Stimulated activated CD4-positive, alpha-beta T cell treated with anti-CD3 and anti-CD28 coated beads, Interleukin-15, amount 100 ng/mL, for 48 hours (primary cell): ENCODE measurements at regions not wholly inside any gene's neighbourhood (a gene's known extent, or its start where the extent isn't known, plus 50 kb on each side); places are given as distances from the start of the nearest gene placed in this dataset.
"Not testable (repeated sequence)": the region's sequence is repeated elsewhere in the genome, so short reads cannot be mapped to it uniquely, and the experiment has no call there.

Source experiments
- DNase-seq, 2 donors: peaks; one replicate each; pipeline ENCODE4 v3.0.0-alpha.2; 2020; ENCODE audit warnings: low read depth in 2 of 2

DNA sequence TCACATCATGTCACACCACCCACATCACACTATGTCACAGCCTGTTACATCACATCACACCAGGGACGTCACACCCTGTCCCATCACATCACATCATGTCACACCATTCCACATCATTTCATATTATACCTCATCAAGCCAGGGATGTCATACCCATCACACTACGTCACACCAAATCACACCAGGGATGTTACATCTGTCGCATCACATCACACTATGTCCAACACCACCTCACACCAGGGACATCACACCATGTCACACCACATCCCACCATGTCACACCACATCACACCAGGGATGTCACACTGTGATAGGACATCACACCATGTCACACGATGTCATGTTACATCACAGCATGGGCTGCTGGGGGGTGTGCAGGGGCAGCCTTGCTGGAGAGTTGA is 110.6 kb downstream of the TMEM121 start:
- no peak for DNase-seq

DNA sequence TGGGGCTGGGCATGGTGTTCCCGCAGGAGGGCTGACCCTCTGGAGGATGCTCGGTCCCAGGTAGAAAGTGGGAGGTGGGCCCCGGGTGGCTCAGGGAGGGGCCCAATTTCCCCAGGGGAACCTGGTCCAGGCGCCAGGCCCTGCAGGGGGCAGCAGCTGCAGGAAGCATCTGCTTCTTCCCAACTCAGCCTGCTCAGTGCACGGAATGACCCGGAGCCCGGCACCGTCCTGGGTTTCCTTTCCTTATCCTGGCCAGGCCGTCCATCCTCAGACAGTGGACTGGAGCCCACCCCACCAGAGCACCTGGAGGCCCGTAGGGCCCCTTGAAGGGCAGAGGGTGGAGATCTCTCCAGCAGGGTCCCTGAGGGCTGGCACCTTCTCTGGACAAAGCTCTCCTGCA is 111.0 kb downstream of the TMEM121 start:
- DNase-seq = not testable (repeated sequence)

DNA sequence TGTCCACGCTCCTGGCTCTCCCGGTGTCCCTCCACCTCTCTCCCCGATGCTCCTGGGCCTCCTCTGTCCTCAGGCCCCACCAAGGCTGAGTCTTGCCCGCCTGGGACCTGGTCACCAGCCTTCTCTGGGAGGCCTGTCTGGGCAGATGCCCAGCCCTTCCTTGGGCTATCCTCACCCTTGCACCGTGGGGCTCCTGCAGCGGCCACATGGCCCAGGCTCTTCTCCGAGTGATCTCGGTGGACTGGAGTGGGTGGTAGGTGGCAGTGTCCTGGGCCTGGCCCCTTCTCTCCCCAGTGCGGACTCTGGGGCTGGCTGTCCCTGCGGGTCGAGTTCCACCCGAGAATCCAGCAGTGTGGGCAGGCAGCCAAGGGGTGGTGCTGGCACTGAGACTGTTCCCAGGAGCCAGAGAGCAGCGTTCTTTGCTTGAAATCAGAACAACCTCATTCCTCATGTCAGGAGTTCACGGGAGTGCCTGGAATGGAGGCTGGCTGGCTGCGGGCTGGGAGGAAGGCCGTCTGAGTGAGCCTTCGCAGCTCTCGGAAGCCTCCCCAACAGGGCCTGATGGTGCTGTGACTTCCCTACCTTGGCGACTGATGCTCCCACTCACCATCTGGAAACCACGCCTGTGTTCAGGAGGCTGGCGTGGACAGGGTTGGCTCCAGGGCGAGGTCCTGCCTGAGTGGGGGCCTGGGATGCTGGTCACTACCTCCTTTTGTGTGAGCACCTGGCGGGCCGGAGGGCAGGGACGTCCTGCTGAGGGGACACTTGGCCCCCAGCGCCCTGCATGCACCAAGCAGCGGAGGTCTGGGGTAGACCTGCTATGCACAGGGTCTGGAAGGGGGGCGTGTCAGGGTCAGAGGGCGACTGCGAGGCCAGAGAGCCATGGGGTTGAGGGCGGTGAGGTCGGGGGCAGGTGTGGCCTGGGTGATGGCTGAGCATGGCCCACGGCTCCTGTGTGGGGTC is 113.9 kb downstream of the TMEM121 start:
- DNase-seq = not testable (repeated sequence)

DNA sequence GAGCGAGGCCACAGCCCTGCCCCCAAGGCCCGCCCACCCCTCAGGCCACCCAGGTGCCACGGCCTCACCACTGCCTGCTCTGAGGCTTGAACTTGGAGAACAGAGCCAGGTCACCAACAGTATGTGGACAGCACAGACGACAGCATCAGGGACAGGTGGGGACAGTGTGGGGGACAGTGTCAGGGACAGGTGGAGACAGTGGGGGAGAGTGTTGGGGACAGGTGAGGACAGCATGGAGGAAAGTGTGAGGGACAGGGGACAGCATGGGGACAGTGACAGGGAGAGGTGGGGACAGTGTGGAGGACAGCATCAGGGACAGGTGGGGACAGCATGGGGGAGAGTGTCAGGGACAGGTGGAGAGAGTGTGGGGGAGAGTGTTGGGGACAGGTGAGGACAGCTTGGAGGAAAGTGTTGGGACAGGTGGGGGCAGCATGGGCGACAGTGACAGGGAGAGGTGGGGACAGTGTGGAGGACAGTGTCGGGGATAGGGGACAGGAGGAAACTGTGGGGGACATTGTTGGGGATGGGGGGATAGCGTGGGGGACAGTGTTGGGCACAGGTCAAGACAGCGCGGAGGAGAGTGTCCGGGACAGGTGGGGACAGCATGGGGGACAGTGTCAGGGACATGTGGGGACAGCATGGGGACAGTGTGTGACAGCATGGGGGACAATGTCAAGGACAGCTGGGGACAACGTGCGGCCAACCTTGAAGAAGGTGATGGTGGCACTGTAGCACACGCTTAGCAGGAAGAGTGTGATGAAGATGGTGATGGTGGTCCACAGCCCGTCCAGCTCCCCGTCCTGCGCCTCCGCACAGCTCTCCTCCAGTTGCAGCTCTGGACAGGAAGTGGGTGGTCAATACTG is 114.9 kb downstream of the TMEM121 start:
- no peak for DNase-seq

- not testable (repeated sequence) for DNase-seq
Observed at GRCh38 chr14:105641951-105642350, 115.6 kb downstream of the TMEM121 start.

DNA sequence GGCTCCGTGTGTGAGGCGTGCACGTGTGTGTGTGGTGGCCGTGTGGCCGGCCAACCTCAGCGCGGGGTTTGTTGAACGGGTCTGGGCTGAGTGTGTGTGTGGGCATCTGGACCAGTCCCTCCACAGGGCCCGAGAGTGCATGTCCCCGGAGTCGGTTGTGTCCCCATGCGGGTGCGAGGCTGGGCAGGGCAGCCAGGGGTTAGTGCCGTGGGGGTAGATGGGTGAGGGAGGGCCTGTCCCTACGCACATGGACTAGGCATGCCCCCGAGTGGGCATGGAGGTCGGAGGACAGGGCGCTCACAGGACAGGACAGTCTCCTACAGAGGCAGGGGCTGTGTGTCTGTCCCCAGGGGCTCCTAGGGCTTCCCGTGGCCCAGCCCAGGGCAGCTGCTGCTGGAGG is 116.1 kb downstream of the TMEM121 start:
- DNase-seq = not testable (repeated sequence)

DNA sequence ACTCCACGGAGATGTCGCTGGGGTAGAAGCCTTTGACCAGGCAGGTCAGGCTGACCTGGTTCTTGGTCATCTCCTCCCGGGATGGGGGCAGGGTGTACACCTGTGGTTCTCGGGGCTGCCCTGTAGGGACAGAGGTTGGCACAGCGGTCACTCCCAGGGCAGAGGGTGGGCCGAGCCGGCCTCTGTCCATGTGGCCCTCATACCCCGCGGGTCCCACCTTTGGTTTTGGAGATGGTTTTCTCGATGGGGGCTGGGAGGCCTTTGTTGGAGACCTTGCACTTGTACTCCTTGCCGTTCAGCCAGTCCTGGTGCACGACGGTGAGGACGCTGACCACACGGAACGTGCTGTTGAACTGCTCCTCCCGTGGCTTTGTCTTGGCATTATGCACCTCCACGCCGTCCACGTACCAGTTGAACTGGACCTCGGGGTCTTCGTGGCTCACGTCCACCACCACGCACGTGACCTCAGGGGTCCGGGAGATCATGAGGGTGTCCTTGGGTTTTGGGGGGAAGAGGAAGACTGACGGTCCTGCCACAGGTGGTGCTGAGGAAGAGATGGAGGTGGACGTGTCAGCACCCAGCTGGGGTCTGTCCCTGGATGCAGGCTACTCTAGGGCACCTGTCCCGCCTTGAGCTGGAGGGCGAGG is 117.1 kb downstream of the TMEM121 start:
- DNase-seq = not testable (repeated sequence)

DNA sequence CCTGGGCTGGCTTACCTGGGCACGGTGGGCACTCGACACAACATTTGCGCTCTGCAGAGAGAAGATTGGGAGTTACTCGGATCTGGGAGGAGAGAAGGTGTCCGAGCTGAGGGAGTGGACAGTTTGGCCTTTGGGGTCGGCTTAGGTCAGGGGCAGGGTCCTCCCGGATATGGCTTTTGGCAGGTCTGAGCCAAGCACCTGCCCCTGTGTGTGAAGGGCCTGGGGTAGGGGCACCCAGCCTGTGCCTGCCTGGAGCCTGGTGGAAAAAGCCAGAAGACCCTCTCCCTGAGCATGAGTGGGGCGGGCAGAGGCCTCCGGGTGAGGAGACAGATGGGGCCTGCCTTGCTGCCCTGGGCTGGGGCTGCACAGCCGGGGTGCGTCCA is 117.7 kb downstream of the TMEM121 start:
- not testable (repeated sequence) for DNase-seq

DNA sequence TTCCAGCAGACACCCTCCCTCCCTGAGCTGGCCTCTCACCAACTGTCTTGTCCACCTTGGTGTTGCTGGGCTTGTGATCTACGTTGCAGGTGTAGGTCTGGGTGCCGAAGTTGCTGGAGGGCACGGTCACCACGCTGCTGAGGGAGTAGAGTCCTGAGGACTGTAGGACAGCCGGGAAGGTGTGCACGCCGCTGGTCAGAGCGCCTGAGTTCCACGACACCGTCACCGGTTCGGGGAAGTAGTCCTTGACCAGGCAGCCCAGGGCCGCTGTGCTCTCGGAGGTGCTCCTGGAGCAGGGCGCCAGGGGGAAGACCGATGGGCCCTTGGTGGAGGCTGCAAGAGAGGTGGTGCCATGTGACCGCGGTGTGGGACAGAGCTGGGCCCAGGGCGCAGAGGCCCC is 118.1 kb downstream of the TMEM121 start:
- DNase-seq = not testable (repeated sequence)

DNA sequence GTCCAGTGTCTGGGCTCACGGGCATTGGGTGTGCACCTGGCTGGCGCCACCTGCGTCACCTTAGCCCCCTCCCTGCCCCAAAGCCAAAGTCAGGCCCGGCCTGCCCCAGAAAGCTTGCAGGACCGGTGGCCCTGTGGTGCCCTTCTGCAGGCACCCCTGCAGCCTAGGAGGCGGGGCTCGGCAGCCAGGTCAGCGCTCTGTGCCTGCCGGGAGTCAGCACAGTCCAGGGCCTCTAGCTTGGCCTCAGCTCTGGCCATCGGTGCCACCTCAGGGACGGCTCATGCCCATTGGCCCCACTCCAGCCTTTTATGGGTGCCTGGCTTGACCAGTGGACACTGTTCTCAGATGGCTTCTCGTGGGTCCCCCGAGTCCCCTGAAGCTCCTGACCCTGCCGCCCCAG is 118.5 kb downstream of the TMEM121 start:
- DNase-seq = not testable (repeated sequence)

GRCh38 chr14:105645389-105645788 is 119.0 kb downstream of the TMEM121 start:
- not testable (repeated sequence) for DNase-seq

DNA sequence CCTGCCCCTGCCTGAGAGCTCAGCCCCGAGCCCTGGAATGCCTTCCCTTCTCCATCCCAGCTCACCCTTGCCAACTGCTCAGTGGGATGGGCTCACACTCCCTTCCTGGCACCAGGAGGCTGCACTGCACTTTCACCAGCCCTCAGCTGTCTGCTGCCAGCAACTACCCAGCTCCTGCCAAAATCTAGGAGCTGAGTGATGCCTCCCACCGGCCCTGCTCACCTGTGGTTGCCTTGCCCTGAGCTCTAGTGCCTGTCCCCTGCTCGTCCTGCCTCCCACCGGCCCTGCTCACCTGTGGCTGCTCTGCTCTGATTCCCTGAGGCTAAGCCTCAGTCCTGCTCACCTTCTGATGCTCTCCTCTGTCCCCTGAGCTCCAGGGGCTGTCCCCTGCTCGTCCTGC is 119.8 kb downstream of the TMEM121 start:
- no peak for DNase-seq

GRCh38 chr14:105646711-105647281 is 120.4 kb downstream of the TMEM121 start:
- not testable (repeated sequence) for DNase-seq

DNA sequence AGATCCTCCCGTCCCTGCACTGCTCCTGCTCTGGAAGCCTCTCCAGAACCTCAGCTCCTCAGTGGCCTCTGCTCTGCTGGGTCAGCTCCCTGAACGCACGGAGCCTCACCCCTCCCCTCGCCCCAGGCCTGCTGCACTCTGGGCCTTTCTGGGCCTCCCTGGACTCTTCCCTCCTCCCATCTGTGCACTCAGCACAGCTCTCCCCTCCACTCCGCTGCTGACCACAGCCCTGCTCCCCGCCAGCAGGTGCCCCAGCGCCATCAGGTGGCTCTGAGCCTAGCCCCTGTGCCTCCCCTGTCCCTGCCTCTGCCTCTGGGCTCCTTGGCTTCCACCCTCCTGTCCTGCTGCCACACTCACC is 121.0 kb downstream of the TMEM121 start:
- DNase-seq = not testable (repeated sequence)

DNA sequence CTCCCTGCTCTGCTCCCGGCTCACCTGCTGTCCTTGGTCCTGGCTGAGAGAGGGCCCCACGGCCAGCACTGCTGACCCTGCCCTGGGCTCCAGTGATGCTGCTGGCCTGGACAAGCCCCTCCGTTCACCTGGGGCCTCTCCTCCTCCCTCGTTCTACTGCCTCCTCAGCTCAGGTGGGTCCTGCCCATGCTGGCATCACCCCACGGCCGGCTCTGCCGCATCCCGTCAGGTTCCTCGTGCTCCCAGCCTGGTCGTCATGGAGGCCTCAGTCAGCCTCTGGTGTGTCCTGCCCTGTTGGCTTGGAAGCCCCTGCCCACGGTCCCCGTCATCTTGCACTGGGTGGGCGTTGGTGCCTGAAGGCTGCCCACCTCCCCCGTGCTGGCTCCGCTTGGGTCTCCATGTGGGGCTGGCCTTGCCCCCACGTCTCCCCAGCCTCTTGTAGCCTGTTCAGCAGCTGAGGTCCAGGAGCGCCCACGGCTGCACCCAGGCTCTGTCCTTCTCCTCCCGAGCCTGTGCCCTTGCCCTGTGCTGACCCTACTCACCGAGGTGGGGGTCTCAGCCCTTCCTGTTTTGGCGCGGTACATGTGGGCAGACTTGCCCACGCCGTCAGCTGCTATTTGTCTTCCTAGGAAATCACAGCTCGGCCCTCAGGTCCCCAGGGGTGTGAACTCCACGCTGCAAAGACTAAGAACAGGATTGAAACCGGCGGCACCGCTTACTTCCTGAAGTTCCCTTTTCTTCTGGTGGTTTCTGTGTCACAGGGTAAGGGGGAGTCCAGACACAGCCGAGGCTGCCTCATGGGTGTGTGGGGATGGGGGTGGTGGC is 121.6 kb downstream of the TMEM121 start:
- no peak for DNase-seq

GRCh38 chr14:105648609-105649535 is 122.5 kb downstream of the TMEM121 start:
- not testable (repeated sequence) for DNase-seq

- not testable (repeated sequence) for DNase-seq
Observed at GRCh38 chr14:105652317-105652716, 125.9 kb downstream of the TMEM121 start.

- not testable (repeated sequence) for DNase-seq
Observed at GRCh38 chr14:105653921-105654320, 127.5 kb downstream of the TMEM121 start.

- not testable (repeated sequence) for DNase-seq
Observed at GRCh38 chr14:105659255-105659654, 132.9 kb downstream of the TMEM121 start.
